Neuronal stem cell (in vitro differentiated cells): ENCODE measurements at regions not wholly inside any gene's neighbourhood (a gene's known extent, or its start where the extent isn't known, plus 50 kb on each side); places are given as distances from the start of the nearest gene placed in this dataset.

Experiments
- DNase-seq: peaks from one replicate; pipeline ENCODE4 v3.0.0-alpha.2; 2013; ENCODE audit warnings: low spot score
- H2AFZ ChIP-seq: one replicate; pipeline ENCODE4 v1.6.1; 2013; ENCODE audit warnings: mild to moderate bottlenecking, low read length, inconsistent platforms
- H2AK5ac ChIP-seq: 2 replicates; pipeline ENCODE4 v1.6.1; 2013; ENCODE audit warnings: low read depth, mild to moderate bottlenecking, inconsistent platforms, low read length, moderate library complexity, mixed read lengths
- H2BK120ac ChIP-seq: 2 replicates; pipeline ENCODE4 v1.6.1; 2013; ENCODE audit warnings: low read depth, mild to moderate bottlenecking, inconsistent platforms, low read length, moderate library complexity, mixed read lengths
- H2BK12ac ChIP-seq: one replicate; pipeline ENCODE4 v1.6.1; 2013; ENCODE audit warnings: low read length, inconsistent platforms
- H2BK15ac ChIP-seq: 2 replicates; pipeline ENCODE4 v1.6.1; 2013; ENCODE audit warnings: mild to moderate bottlenecking, low read length, inconsistent platforms, mixed read lengths
- H2BK5ac ChIP-seq: one replicate; pipeline ENCODE4 v1.6.1; 2013; ENCODE audit warnings: inconsistent platforms, mild to moderate bottlenecking, low read length, moderate library complexity
- H3K14ac ChIP-seq: one replicate; pipeline ENCODE4 v1.6.1; 2013; ENCODE audit warnings: low read length, inconsistent platforms
- H3K18ac ChIP-seq: 2 replicates; pipeline ENCODE4 v1.6.1; 2013; ENCODE audit warnings: low read length, inconsistent platforms
- H3K23ac ChIP-seq: 2 replicates; pipeline ENCODE4 v1.6.1; 2013; ENCODE audit warnings: low read depth, mild to moderate bottlenecking, mixed read lengths, low read length, inconsistent platforms; ENCODE audit not compliant: poor library complexity
- H3K27ac ChIP-seq: replicated peaks from 3 replicates; pipeline ENCODE4 v1.5.1; 2013; ENCODE audit warnings: low read length, inconsistent platforms
- H3K27me3 ChIP-seq, 3 experiments: 2 replicates each; pipeline ENCODE4 v1.6.1; 2013; ENCODE audit warnings: low read length in 3 of 3, mild to moderate bottlenecking in 2 of 3, inconsistent platforms in 1 of 3, low read depth in 1 of 3, mixed read lengths in 1 of 3, moderate library complexity in 1 of 3; ENCODE audit not compliant: control insufficient read depth in 3 of 3, insufficient read depth in 3 of 3
- H3K36me3 ChIP-seq, 2 donors: replicated peaks in 1 of 2; 2 replicates each; pipeline ENCODE4 v1.6.1; 2013; ENCODE audit warnings: low read length in 2 of 2; ENCODE audit not compliant: control insufficient read depth in 2 of 2, insufficient read depth in 2 of 2
- H3K4ac ChIP-seq: 2 replicates; pipeline ENCODE4 v1.6.1; 2013; ENCODE audit warnings: inconsistent platforms, mild to moderate bottlenecking, low read length, moderate library complexity
- H3K4me1 ChIP-seq, 2 donors: 1 replicate in 1 of 2; 2 replicates in 1 of 2; pipeline ENCODE4 v1.6.1; 2013; ENCODE audit warnings: low read length in 2 of 2, low read depth in 1 of 2; ENCODE audit not compliant: control insufficient read depth in 2 of 2, insufficient read depth in 1 of 2
- H3K4me2 ChIP-seq: one replicate; pipeline ENCODE4 v1.6.1; 2013; ENCODE audit warnings: mild to moderate bottlenecking, low read length, inconsistent platforms; ENCODE audit not compliant: insufficient read depth, poor library complexity, severe bottlenecking
- H3K4me3 ChIP-seq, 2 donors: 2 replicates each; pipeline ENCODE4 v1.5.1; 2013; ENCODE audit warnings: low read length in 2 of 2, mild to moderate bottlenecking in 2 of 2, inconsistent platforms in 1 of 2, moderate library complexity in 1 of 2
- H3K79me1 ChIP-seq: one replicate; pipeline ENCODE4 v1.6.1; 2013; ENCODE audit warnings: low read depth, mild to moderate bottlenecking, inconsistent platforms, low read length, moderate library complexity
- H3K9ac ChIP-seq: one replicate; pipeline ENCODE4 v1.6.1; 2013; ENCODE audit warnings: mild to moderate bottlenecking, low read depth, low read length, inconsistent platforms; ENCODE audit not compliant: poor library complexity
- H3K9me3 ChIP-seq, 2 donors: replicated peaks in 1 of 2; 2 replicates each; pipeline versions ENCODE3 to v1.6.1; 2013; ENCODE audit warnings: low read length in 2 of 2, mild to moderate bottlenecking in 2 of 2, inconsistent platforms in 1 of 2, low read depth in 1 of 2, mixed read lengths in 1 of 2, moderate library complexity in 1 of 2; ENCODE audit not compliant: control insufficient read depth in 2 of 2, insufficient read depth in 1 of 2
- H4K8ac ChIP-seq: one replicate; pipeline ENCODE4 v1.6.1; 2013; ENCODE audit warnings: low read depth, mild to moderate bottlenecking, inconsistent platforms, low read length, moderate library complexity
- H4K91ac ChIP-seq: one replicate; pipeline ENCODE4 v1.6.1; 2013; ENCODE audit warnings: low read length, low read depth, mild to moderate bottlenecking, inconsistent platforms; ENCODE audit not compliant: poor library complexity
- WGBS, 2 donors: extraction: QIAGEN DNeasy Blood & Tissue Kit; methylation state at CpG; one replicate each; pipeline ENCODE4 v1.1.7; 2013; ENCODE audit warnings: missing lambda C conversion rate in 2 of 2, mixed read lengths in 1 of 2; ENCODE audit not compliant: insufficient read length in 2 of 2, insufficient replicate concordance in 1 of 2; ENCODE audit errors: extremely low coverage in 2 of 2; 5-methylcytosine and 5-hydroxymethylcytosine counted together

GRCh38 chr16:13552960-13553257 lies 367.0 kb upstream of the ERCC4 start:
- H3K9me3 ChIP-seq, result no peaks in the 10 kb centered on the region
- no peak overlapping the region for H4K8ac ChIP-seq
- H3K14ac ChIP-seq, result no peak overlapping the region
- H3K4me3 ChIP-seq, result no peak overlapping the region
- no peak overlapping the region for H3K27ac ChIP-seq
- no peak overlapping the region for H2BK5ac ChIP-seq
- no peaks in the 10 kb centered on the region for H3K36me3 ChIP-seq
- no peak overlapping the region for H3K18ac ChIP-seq
- H3K27me3 ChIP-seq, result no peaks in the 10 kb centered on the region
- H3K9ac ChIP-seq, result no peak overlapping the region
- H4K91ac ChIP-seq, result no peak overlapping the region
- no peak overlapping the region for H3K23ac ChIP-seq
- H2BK12ac ChIP-seq, result no peak overlapping the region
- peaks cover 0 to 7% of the 10 kb centered on the region in 2 donors for H3K4me1 ChIP-seq
- no peak overlapping the region for H2BK120ac ChIP-seq
- no peak overlapping the region for H2AK5ac ChIP-seq
- no peak overlapping the region for H3K4me2 ChIP-seq
- no peak for DNase-seq
- H2AFZ ChIP-seq, result no peak overlapping the region
- H3K79me1 ChIP-seq, result no peaks in the 10 kb centered on the region
- no peak overlapping the region for H2BK15ac ChIP-seq
- no peak overlapping the region for H3K4ac ChIP-seq

DNA sequence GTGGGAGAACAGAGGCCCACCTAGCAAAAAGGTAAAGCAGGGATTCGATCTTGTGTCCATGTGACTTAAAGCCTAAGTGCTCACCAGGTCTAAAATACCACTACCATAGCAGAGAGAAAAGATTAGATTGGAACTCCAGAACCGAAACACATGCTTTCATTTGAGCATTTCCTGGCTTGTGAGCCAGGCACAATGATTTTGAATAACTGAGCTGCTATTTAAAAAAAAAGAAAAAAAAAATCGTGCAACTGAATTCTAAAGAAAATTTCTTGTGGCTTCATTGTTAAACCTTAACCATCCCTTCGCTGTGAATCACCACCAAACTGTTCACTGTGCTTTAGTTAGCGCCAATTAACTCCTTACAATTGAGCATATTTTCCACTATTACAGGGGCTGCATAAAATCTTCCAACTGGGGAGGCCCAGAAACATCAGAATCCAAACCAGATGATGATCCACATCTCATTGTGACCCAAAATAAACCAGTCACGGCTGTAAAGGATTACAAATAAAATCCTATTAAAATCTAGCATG lies 366.4 kb upstream of the ERCC4 start:
- H2AK5ac ChIP-seq, result no peak overlapping the region
- no peak overlapping the region for H3K18ac ChIP-seq
- H2AFZ ChIP-seq, result no peak overlapping the region
- H3K36me3 ChIP-seq, result no peaks in the 10 kb centered on the region
- no peak overlapping the region for H4K91ac ChIP-seq
- no peak overlapping the region for H2BK5ac ChIP-seq
- no peak for DNase-seq
- no peak overlapping the region for H2BK15ac ChIP-seq
- peaks cover 0 to 7% of the 10 kb centered on the region in 2 donors for H3K4me1 ChIP-seq
- H3K4ac ChIP-seq, result no peak overlapping the region
- no peak overlapping the region for H4K8ac ChIP-seq
- no peak overlapping the region for H2BK120ac ChIP-seq
- no peak overlapping the region for H3K23ac ChIP-seq
- no peaks in the 10 kb centered on the region for H3K27me3 ChIP-seq
- no peak overlapping the region for H3K9ac ChIP-seq
- no peak overlapping the region for H3K4me2 ChIP-seq
- no peak overlapping the region for H3K4me3 ChIP-seq
- H3K79me1 ChIP-seq, result no peaks in the 10 kb centered on the region
- no peak overlapping the region for H3K27ac ChIP-seq
- no peak overlapping the region for H3K14ac ChIP-seq
- H3K9me3 ChIP-seq, result no peaks in the 10 kb centered on the region
- H2BK12ac ChIP-seq, result no peak overlapping the region
- WGBS, 2 donors, result no CpG with 5 or more reads among the region's 6 CpGs

DNA sequence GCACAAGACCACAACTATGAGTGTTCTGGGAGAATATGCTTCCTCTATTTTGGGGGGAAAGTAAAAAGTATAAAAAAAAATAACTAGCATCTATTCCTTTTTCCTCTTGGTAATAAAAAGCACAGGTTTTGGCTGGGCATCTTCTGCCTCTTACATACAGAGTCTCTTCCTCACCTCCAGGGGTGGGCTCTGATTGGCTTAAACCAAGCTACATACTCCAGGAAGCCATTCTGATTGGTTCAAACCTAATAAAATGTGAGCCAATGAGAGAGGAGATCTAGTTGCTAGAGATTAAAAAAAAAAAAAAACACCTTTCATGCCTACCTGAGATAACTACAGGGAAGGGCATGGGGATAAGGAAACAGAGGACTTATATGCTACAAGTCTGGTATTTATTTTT lies 365.9 kb upstream of the ERCC4 start:
- Histone ChIP-seq H4K8ac (no peak overlapping the region), H3K4me3 (no peak overlapping the region), H3K4me1 (peaks cover 0 to 7% of the 10 kb centered on the region in 2 donors), H3K9ac (no peak overlapping the region), H2BK15ac (no peak overlapping the region), H3K14ac (no peak overlapping the region), H2BK5ac (no peak overlapping the region), H2AFZ (no peak overlapping the region), H3K27me3 (no peaks in the 10 kb centered on the region), H3K18ac (no peak overlapping the region), H3K9me3 (no peaks in the 10 kb centered on the region), H2BK12ac (no peak overlapping the region), H3K4me2 (no peak overlapping the region), H2AK5ac (no peak overlapping the region), H3K27ac (no peak overlapping the region), H3K23ac (no peak overlapping the region), H2BK120ac (no peak overlapping the region), H4K91ac (no peak overlapping the region), H3K4ac (no peak overlapping the region), H3K36me3 (no peaks in the 10 kb centered on the region), H3K79me1 (no peaks in the 10 kb centered on the region)
- DNase-seq, result no peak

DNA sequence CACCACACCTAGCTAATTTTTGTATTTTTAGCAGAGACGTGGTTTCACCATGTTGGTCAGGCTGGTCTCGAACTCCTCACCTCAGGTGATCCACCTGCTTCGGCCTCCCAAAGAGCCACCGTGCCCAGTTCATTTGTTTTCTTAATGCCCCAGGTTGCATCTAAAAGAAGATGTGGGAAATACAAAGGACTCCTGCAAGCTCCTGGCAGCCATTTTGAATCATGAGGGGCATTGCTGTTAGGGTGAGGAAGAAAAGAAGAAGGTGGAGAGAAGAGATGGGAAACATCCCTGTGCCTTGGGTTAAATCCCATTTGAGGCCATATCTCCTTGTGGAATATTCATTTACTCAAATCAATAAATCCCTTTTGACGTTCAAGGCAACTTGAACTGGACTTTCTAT lies 365.3 kb upstream of the ERCC4 start:
- no peak overlapping the region for H3K9ac ChIP-seq
- no peak overlapping the region for H3K14ac ChIP-seq
- H3K79me1 ChIP-seq, result no peaks in the 10 kb centered on the region
- no peak overlapping the region for H3K4ac ChIP-seq
- H2AFZ ChIP-seq, result no peak overlapping the region
- H2BK5ac ChIP-seq, result no peak overlapping the region
- H3K9me3 ChIP-seq, result no peaks in the 10 kb centered on the region
- no peaks in the 10 kb centered on the region for H3K36me3 ChIP-seq
- H3K18ac ChIP-seq, result no peak overlapping the region
- H4K8ac ChIP-seq, result no peak overlapping the region
- WGBS, 2 donors, result no CpG with 5 or more reads among the region's 5 CpGs
- no peak overlapping the region for H2AK5ac ChIP-seq
- no peak overlapping the region for H3K23ac ChIP-seq
- H2BK12ac ChIP-seq, result no peak overlapping the region
- H3K27me3 ChIP-seq, result no peaks in the 10 kb centered on the region
- no peak overlapping the region for H4K91ac ChIP-seq
- H2BK15ac ChIP-seq, result no peak overlapping the region
- H3K4me3 ChIP-seq, result no peak overlapping the region
- H3K4me1 ChIP-seq, result peaks cover 0 to 7% of the 10 kb centered on the region in 2 donors
- DNase-seq, result no peak
- H3K27ac ChIP-seq, result no peak overlapping the region
- H2BK120ac ChIP-seq, result no peak overlapping the region
- no peak overlapping the region for H3K4me2 ChIP-seq
